IPS DF 4.7 (cell line): ENCODE measurements at regions not wholly inside any gene's neighbourhood (a gene's known extent, or its start where the extent isn't known, plus 50 kb on each side); places are given as distances from the start of the nearest gene placed in this dataset.
"Not testable (repeated sequence)": the region's sequence is repeated elsewhere in the genome, so short reads cannot be mapped to it uniquely, and the experiment has no call there.

Source experiments
- DNase-seq: peaks from one replicate; pipeline ENCODE4 v3.0.0-alpha.2; 2013; ENCODE audit warnings: low spot score; ENCODE audit errors: extremely low read depth

- no peak for DNase-seq
Observed at GRCh38 chr7:113308399-113308798, 190.0 kb upstream of the SMIM30 start.

GRCh38 chr7:113307147-113307546, 188.8 kb upstream of the SMIM30 start:
- no peak for DNase-seq

- no peak for DNase-seq
Observed at GRCh38 chr7:113306302-113306701, 187.9 kb upstream of the SMIM30 start.

GRCh38 chr7:113304104-113304503, 185.8 kb upstream of the SMIM30 start:
- DNase-seq = no peak

GRCh38 chr7:113303388-113303787, 185.0 kb upstream of the SMIM30 start:
- not testable (repeated sequence) for DNase-seq

- DNase-seq = no peak
Observed at GRCh38 chr7:113301983-113302382, 183.6 kb upstream of the SMIM30 start.

GRCh38 chr7:113301141-113301540, 182.8 kb upstream of the SMIM30 start:
- no peak for DNase-seq

GRCh38 chr7:113299748-113300147, 181.4 kb upstream of the SMIM30 start:
- DNase-seq = no peak

- no peak for DNase-seq
Observed at GRCh38 chr7:113298501-113298900, 180.1 kb upstream of the SMIM30 start.

GRCh38 chr7:113294750-113295149, 176.4 kb upstream of the SMIM30 start:
- DNase-seq = no peak

- DNase-seq = no peak
Observed at GRCh38 chr7:113292105-113292504, 173.8 kb upstream of the SMIM30 start.

GRCh38 chr7:113291058-113291457, 172.7 kb upstream of the SMIM30 start:
- DNase-seq = no peak

GRCh38 chr7:113289140-113289740, 170.9 kb upstream of the SMIM30 start:
- DNase-seq = peak; percentile 3

- no peak for DNase-seq
Observed at GRCh38 chr7:113285411-113285810, 167.1 kb upstream of the SMIM30 start.

- no peak for DNase-seq
Observed at GRCh38 chr7:113283861-113284260, 165.5 kb upstream of the SMIM30 start.

GRCh38 chr7:113282875-113283274, 164.5 kb upstream of the SMIM30 start:
- DNase-seq = no peak

GRCh38 chr7:113281223-113281622, 162.9 kb upstream of the SMIM30 start:
- no peak for DNase-seq

- DNase-seq = no peak
Observed at GRCh38 chr7:113279256-113279655, 160.9 kb upstream of the SMIM30 start.

GRCh38 chr7:113270790-113271189, 152.4 kb upstream of the SMIM30 start:
- DNase-seq = no peak

GRCh38 chr7:113269592-113269991, 151.2 kb upstream of the SMIM30 start:
- DNase-seq = not testable (repeated sequence)

GRCh38 chr7:113268757-113269156, 150.4 kb upstream of the SMIM30 start:
- DNase-seq = no peak

- no peak for DNase-seq
Observed at GRCh38 chr7:113267885-113268284, 149.5 kb upstream of the SMIM30 start.

- no peak for DNase-seq
Observed at GRCh38 chr7:113267271-113267670, 148.9 kb upstream of the SMIM30 start.

GRCh38 chr7:113263749-113264148, 145.4 kb upstream of the SMIM30 start:
- no peak for DNase-seq
